ENCODE measurements at regions not wholly inside any gene's neighbourhood (a gene's known extent, or its start where the extent isn't known, plus 50 kb on each side); places are given as distances from the start of the nearest gene placed in this dataset.

DNA sequence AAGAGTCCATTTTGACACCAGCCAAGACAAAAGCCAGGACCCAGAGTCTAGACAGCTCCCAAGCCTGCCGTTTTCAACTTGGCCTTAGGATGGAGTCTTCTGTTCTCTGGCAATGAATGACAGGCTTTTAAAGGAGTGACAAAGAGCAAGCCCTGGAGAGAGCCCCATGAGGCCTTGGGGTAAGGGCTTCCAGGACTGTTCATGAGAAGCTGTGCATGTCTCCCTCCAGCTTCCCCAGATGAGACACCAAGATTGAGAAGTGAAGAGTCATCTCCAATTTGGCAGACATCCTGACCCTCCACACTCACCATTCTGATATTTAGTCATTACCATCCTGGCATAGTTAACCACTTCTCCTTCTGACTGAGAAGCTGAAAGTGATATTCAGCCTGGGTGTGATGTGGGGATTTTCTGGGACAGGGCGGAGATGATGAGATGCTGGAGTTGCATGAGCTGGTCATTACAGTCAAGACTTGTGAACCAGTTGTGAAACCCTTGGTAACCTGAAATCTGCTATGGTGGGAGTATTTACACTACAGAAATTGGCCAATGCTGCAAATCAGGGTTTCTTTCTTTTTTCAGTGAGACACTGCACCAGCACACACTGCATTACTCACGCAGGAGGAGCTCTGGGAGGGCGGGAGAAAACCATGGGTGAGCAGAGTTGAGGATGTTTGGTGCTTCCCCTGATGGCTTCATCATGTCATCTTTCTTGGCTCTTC, 77.8 kb downstream of the VCPKMT start:
- Histone ChIP-seq H3K4me1 (peaks cover 0 to 49% (median 6%) of the 10 kb centered on the region in 12 donors), H3K4me3 (no peak overlapping the region), H3K36me3 (no peaks in the 10 kb centered on the region), H3K27me3 (no peaks in the 10 kb centered on the region), H3K9me3 (no peaks in the 10 kb centered on the region), H3K27ac (peak overlapping the region in 5 of 12 donors; percentile 37 to 85 (median 44))
- WGBS, 4 donors, result 61 to 85% (median 77%) methylated on average over 4 of the region's 4 CpGs
- peak in 3 of 4 donors; percentile 59 to 76 (median 74) for ATAC-seq
- TF ChIP-seq, protein P1, sequence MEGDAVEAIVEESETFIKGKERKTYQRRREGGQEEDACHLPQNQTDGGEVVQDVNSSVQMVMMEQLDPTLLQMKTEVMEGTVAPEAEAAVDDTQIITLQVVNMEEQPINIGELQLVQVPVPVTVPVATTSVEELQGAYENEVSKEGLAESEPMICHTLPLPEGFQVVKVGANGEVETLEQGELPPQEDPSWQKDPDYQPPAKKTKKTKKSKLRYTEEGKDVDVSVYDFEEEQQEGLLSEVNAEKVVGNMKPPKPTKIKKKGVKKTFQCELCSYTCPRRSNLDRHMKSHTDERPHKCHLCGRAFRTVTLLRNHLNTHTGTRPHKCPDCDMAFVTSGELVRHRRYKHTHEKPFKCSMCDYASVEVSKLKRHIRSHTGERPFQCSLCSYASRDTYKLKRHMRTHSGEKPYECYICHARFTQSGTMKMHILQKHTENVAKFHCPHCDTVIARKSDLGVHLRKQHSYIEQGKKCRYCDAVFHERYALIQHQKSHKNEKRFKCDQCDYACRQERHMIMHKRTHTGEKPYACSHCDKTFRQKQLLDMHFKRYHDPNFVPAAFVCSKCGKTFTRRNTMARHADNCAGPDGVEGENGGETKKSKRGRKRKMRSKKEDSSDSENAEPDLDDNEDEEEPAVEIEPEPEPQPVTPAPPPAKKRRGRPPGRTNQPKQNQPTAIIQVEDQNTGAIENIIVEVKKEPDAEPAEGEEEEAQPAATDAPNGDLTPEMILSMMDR (IDR thresholded peaks at IDR 0.05), result no peak
- no peak for TF ChIP-seq POLR2A (IDR thresholded peaks at IDR 0.05)
- intact Hi-C loops (cut with DNase I), result no loop called here
- DNase-seq, result peak in 1 of 5 donors; percentile 38

DNA sequence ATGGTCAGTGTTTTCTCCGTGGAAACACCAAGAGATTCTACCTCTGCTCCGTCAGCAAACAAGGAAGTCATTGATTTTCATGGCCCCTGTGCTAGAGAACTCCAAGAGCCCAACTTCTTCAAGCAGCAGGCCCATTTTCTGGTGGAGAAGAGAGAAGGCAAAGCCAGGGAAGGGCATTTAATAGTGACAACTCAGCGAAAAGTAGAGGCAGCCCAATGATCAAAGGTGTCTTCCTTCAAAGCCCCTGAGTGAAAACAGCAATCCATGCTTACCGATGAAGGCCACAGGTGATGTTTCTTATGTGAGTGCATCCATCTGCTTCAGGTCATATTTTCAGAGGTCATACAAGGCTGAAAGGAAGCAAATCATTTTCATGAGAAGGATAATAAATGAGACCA, 77.3 kb downstream of the VCPKMT start:
- ATAC-seq (no peak), DNase-seq (no peak)
- Histone ChIP-seq H3K36me3 (no peaks in the 10 kb centered on the region), H3K4me1 (peaks cover 0 to 55% (median 10%) of the 10 kb centered on the region in 12 donors), H3K4me3 (no peak overlapping the region), H3K9me3 (no peaks in the 10 kb centered on the region), H3K27ac (peak overlapping the region in 2 of 12 donors; percentile 46 to 85), H3K27me3 (no peaks in the 10 kb centered on the region)
- intact Hi-C loops (cut with DNase I), result no loop called here
- WGBS, 4 donors, result 93 to 95% (median 94%) methylated on average over 4 of the region's 4 CpGs
- no peak for TF ChIP-seq POLR2A (IDR thresholded peaks at IDR 0.05)
- TF ChIP-seq, protein P1 (IDR thresholded peaks at IDR 0.05), result no peak

DNA sequence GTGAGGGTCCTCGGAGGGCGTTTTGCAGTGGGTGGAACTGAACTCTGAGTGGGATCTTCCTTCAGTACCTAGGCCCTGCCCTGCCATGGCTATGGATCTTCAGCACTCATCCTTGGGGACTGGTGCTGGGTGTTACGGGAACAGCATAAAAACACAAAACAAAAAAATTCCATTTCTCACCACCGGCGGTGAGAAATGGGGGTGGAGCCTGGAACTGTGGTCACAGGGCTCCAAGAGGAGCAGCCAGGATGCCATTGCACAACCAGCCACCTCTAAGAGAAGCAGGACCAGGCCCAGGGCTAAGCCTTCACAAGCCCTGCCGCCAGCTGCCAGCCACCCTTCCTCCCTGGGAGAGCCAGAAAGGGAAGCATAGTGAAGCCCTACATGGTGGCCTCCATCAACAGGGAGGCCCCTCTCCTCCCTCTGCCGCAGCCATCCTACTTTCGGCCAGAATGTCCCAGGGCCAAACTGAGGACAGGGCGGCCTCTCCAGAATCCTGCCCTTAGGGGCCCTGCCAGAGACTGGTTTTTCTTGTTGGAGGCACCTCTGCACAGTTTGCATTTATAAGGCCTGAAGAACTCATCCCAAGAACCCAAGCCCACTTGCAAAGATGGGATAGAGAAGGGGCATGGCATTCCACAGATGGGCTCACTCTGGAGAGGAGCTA, 76.5 kb downstream of the VCPKMT start:
- WGBS, 4 donors, result 92 to 95% (median 93%) methylated on average over 8 to 9 of the region's 9 CpGs
- Histone ChIP-seq H3K27ac (peak overlapping the region in 6 of 12 donors; percentile 16 to 85 (median 64)), H3K4me3 (no peak overlapping the region), H3K36me3 (no peaks in the 10 kb centered on the region), H3K4me1 (peaks cover 0 to 62% (median 18%) of the 10 kb centered on the region in 12 donors), H3K9me3 (no peaks in the 10 kb centered on the region), H3K27me3 (no peaks in the 10 kb centered on the region)
- intact Hi-C loops (cut with DNase I), result loop anchor here in 2 of 10 donors (5.0 kb wide), 1 partner anchor 38 kb away; no protein-coding TSS in a partner anchor
- no peak for ATAC-seq
- DNase-seq, result peak in 2 of 5 donors; percentile 53 to 56
- TF ChIP-seq, protein P1 (IDR thresholded peaks at IDR 0.05), result no peak
- no peak for TF ChIP-seq POLR2A (IDR thresholded peaks at IDR 0.05)

- 49 to 64% (median 57%) methylated on average over 4 of the region's 4 CpGs for WGBS, 4 donors
- ATAC-seq, result peak; percentile 22 to 45 (median 28)
Observed at GRCh38 chr14:50040401-50040775, 76.0 kb downstream of the VCPKMT start.

More at GRCh38 chr14:50040401-50040775, 76.0 kb downstream of the VCPKMT start:
- H3K4me3 ChIP-seq, result peak overlapping the region in 1 of 12 donors; percentile 1
- no peaks in the 10 kb centered on the region for H3K9me3 ChIP-seq
- H3K4me1 ChIP-seq, result peaks cover 0 to 67% (median 22%) of the 10 kb centered on the region in 12 donors
- H3K27ac ChIP-seq, result peak overlapping the region in 10 of 12 donors; percentile 4 to 85 (median 49)
- no peak for DNase-seq
- H3K27me3 ChIP-seq, result no peaks in the 10 kb centered on the region
- intact Hi-C loops (cut with DNase I), result loop anchor here in 2 of 10 donors (5.0 kb wide), 1 partner anchor 38 kb away; no protein-coding TSS in a partner anchor
- TF ChIP-seq, protein P1 (IDR thresholded peaks at IDR 0.05), result no peak
- no peak for TF ChIP-seq POLR2A (IDR thresholded peaks at IDR 0.05)
- H3K36me3 ChIP-seq, result no peaks in the 10 kb centered on the region

Data from heart left ventricle (tissue), 16 donors.